Stimulated activated CD4-positive, alpha-beta T cell treated with anti-CD3 and anti-CD28 coated beads, Interleukin-12 subunit alpha, Interleukin-12 subunit beta, amount 100 ng/mL, for 48 hours (primary cell): ENCODE measurements at regions not wholly inside any gene's neighbourhood (a gene's known extent, or its start where the extent isn't known, plus 50 kb on each side); places are given as distances from the start of the nearest gene placed in this dataset.

ENCODE experiments used
- DNase-seq, 3 donors: peaks; one replicate each; pipeline ENCODE4 v3.0.0-alpha.2; 2020; ENCODE audit warnings: low read depth in 2 of 3, low spot score in 1 of 3

GRCh38 chr5:61686491-61687257, 354.6 kb downstream of the ZSWIM6 start:
- no peak for DNase-seq

- DNase-seq = no peak
These were observed 355.3 kb downstream of the ZSWIM6 start for GRCh38 chr5:61687371-61687770.

GRCh38 chr5:61689153-61689846, 357.2 kb downstream of the ZSWIM6 start:
- DNase-seq = no peak

- no peak for DNase-seq
These were observed 365.9 kb downstream of the ZSWIM6 start for GRCh38 chr5:61697809-61698558.

GRCh38 chr5:61701877-61702602, 370.0 kb downstream of the ZSWIM6 start:
- DNase-seq = no peak

- DNase-seq = no peak
These were observed 370.7 kb downstream of the ZSWIM6 start for GRCh38 chr5:61702784-61703183.

- no peak for DNase-seq
These were observed 372.2 kb downstream of the ZSWIM6 start for GRCh38 chr5:61704289-61704688.

GRCh38 chr5:61706751-61707150, 374.7 kb downstream of the ZSWIM6 start:
- DNase-seq = no peak

- DNase-seq = no peak
These were observed 387.1 kb downstream of the ZSWIM6 start for GRCh38 chr5:61719124-61719523.

- no peak for DNase-seq
These were observed 388.8 kb downstream of the ZSWIM6 start for GRCh38 chr5:61720829-61721228.

- DNase-seq = no peak
These were observed 392.0 kb downstream of the ZSWIM6 start for GRCh38 chr5:61724102-61724501.

- no peak for DNase-seq
These were observed 396.2 kb downstream of the ZSWIM6 start for GRCh38 chr5:61728287-61728686.

GRCh38 chr5:61730866-61731265, 398.8 kb downstream of the ZSWIM6 start:
- no peak for DNase-seq

GRCh38 chr5:61731267-61731945, 399.3 kb downstream of the ZSWIM6 start:
- no peak for DNase-seq

GRCh38 chr5:61731946-61732314, 399.9 kb downstream of the ZSWIM6 start:
- DNase-seq = no peak

GRCh38 chr5:61732369-61732768, 400.3 kb downstream of the ZSWIM6 start:
- DNase-seq = no peak

GRCh38 chr5:61732796-61733195, 400.7 kb downstream of the ZSWIM6 start:
- DNase-seq = no peak

GRCh38 chr5:61734001-61734400, 401.9 kb downstream of the ZSWIM6 start:
- DNase-seq = no peak

GRCh38 chr5:61734966-61735365, 402.9 kb downstream of the ZSWIM6 start:
- no peak for DNase-seq

GRCh38 chr5:61735531-61735930, 403.5 kb downstream of the ZSWIM6 start:
- DNase-seq = no peak

GRCh38 chr5:61735995-61736394, 403.9 kb downstream of the ZSWIM6 start:
- DNase-seq = no peak
